ENCODE measurements at regions not wholly inside any gene's neighbourhood (a gene's known extent, or its start where the extent isn't known, plus 50 kb on each side); places are given as distances from the start of the nearest gene placed in this dataset.

DNA sequence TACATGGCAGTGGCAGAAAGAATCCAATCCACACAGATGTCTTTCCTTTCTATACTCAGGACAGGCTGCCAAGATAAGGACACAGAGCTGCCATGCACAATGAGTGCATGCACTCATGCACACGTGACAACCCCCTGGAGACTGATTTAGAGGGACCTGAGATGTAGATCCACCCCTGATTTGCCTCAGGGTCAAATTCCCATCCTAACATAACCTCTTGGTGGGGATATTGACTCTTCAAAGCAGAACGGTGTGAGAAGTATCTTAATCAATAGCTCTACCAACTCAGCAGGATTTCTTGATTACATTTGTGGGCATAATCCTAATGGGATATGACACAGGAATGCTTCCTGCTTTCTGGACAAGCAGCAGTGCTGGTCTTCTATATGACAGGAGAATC is 125.2 kb upstream of the DSCAM start:
- no peak for DNase-seq (ENCODE audit: low read depth)
- no peak overlapping the region for H3K4me3 ChIP-seq (ENCODE audit: low read depth, low read length)
- TF ChIP-seq, protein P1, sequence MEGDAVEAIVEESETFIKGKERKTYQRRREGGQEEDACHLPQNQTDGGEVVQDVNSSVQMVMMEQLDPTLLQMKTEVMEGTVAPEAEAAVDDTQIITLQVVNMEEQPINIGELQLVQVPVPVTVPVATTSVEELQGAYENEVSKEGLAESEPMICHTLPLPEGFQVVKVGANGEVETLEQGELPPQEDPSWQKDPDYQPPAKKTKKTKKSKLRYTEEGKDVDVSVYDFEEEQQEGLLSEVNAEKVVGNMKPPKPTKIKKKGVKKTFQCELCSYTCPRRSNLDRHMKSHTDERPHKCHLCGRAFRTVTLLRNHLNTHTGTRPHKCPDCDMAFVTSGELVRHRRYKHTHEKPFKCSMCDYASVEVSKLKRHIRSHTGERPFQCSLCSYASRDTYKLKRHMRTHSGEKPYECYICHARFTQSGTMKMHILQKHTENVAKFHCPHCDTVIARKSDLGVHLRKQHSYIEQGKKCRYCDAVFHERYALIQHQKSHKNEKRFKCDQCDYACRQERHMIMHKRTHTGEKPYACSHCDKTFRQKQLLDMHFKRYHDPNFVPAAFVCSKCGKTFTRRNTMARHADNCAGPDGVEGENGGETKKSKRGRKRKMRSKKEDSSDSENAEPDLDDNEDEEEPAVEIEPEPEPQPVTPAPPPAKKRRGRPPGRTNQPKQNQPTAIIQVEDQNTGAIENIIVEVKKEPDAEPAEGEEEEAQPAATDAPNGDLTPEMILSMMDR (IDR thresholded peaks at IDR 0.05; ENCODE audit: insufficient read depth, low read length) = no peak

DNA sequence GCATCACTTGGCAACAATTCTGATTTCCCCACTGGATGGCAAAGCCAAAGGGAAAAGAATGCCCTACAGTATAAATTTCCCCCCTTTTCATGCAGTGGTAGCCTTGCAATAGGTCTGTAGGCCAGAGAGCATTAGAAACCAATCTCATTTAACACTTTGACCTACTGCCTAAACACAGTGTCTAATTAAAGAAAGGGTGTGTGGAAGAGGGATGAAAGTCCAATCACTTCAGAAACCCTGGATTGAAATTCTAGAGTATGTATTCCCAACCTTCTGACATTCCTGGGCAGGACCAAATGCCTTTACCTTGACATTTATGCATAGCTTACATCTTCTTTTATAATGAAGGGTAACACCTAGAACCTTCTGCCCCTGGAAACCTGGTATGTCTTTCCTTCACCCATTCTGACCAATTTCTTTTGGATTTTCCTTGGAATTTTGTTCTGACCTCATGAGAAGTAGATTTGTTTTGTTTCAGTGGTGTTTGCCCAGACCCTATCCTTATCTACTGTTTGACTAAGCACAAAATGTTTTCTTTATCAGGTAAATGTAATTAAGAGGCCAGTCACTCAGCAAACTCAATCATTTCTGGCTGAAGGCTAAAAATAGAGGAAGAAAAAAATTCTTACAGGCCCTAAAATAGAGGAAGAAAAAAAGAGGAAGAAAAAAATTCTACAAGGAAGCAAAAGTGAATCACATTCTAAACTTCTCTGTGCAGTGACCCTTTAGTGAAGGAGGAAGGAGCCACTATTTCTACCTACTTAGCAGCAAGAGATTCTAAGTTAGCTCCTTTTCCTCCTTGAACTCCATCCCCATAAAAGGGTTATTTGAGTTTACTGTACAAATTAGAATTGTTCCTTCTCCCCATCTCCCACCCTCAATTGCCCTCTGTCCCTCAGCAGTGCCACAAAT is 129.5 kb upstream of the DSCAM start:
- DNase-seq (ENCODE audit: low read depth) = no peak
- H3K4me3 ChIP-seq (ENCODE audit: low read depth, low read length) = no peak overlapping the region
- TF ChIP-seq, protein P1 (IDR thresholded peaks at IDR 0.05; ENCODE audit: insufficient read depth, low read length) = no peak

DNA sequence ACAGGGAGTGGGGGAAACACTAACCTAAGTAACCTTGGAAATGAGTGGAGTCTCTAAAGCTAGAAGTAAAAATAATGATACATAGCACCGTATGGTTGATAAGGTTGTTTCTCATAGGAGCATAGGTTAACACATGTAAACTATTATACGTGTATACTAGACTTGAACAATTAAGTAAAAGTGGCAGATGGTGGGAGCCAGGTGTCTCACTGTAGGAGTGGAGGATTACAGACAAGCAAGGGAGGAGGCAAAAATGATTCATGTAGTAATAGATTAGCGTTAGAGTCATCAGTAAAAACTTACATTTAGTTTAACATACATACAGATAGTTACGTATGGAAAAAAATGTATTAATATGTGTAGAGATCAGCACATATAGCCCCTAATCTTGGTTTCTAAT is 138.4 kb upstream of the DSCAM start:
- H3K4me3 ChIP-seq (ENCODE audit: low read depth, low read length) = no peak overlapping the region
- TF ChIP-seq, protein P1 (IDR thresholded peaks at IDR 0.05; ENCODE audit: insufficient read depth, low read length) = no peak
- no peak for DNase-seq (ENCODE audit: low read depth)

DNA sequence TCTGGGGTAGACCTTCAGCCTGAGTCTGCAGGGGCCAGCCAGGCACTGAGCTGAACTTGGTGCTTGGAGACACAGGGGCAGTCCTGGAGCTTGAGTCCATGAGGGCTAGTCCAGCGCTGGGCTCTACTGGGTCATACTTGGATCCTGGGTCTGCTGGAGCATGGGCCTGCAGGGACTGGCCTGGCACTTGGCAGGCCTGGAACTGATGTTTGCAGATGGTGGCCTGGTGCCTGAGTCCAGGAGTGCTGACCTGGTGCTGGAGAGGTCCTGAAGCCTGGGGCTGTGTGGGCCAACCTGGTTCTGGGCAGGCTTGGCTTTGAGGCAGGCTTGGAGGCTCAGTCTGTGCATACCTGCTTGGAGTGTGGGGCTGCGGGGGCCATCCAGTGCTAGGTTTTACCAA is 143.4 kb upstream of the DSCAM start:
- TF ChIP-seq, protein P1 (IDR thresholded peaks at IDR 0.05; ENCODE audit: insufficient read depth, low read length) = no peak
- no peak for DNase-seq (ENCODE audit: low read depth)

DNA sequence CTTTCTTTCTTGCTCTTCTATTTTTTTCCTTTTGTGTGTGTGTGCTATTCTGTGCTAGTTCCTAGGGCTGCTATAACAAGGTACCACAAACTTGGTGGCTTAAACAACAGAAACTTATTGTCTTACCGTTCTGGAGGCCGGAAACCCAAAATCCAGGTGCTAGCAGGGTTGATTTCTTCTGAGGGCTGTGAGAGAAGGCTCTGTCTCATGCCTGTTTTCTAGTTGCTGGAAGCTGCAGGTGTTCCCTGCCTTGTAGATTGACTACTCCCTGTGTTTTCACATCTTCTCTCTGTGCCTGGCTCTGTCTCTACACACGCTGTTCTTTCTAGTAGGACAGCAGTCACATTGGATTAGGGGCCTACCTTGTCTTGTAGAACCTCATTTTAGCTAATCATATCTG is 150.9 kb upstream of the DSCAM start:
- DNase-seq (ENCODE audit: low read depth) = no peak
- TF ChIP-seq, protein P1 (IDR thresholded peaks at IDR 0.05; ENCODE audit: insufficient read depth, low read length) = no peak
- no peak overlapping the region for H3K4me3 ChIP-seq (ENCODE audit: low read depth, low read length)

More for the DNA sequence above, 143.4 kb upstream of the DSCAM start:
- H3K4me3 ChIP-seq (ENCODE audit: low read depth, low read length) = no peak overlapping the region

DNA sequence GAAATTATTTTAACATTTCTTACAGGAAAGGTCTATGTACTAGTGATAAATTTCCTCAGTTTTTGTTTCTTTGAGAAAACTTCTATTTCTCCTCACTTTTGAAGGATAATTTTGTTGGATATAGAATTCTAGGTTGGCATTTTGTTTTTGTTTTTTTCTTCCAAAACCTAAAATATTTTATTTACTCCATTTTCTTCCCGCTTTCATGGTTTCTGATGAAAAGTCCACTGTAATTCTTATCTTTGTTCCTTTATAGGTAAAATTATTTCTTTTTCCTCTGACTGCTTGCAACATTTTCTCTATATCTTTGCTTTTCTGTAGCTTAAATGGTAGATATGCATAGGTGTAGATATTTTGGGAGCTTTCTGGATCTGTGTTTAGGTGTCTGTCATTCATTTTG is 153.9 kb upstream of the DSCAM start:
- H3K4me3 ChIP-seq (ENCODE audit: low read depth, low read length) = no peak overlapping the region
- TF ChIP-seq, protein P1 (IDR thresholded peaks at IDR 0.05; ENCODE audit: insufficient read depth, low read length) = no peak
- no peak for DNase-seq (ENCODE audit: low read depth)
